ENCODE measurements at regions not wholly inside any gene's neighbourhood (a gene's known extent, or its start where the extent isn't known, plus 50 kb on each side); places are given as distances from the start of the nearest gene placed in this dataset.

- TF ChIP-seq, protein P1, sequence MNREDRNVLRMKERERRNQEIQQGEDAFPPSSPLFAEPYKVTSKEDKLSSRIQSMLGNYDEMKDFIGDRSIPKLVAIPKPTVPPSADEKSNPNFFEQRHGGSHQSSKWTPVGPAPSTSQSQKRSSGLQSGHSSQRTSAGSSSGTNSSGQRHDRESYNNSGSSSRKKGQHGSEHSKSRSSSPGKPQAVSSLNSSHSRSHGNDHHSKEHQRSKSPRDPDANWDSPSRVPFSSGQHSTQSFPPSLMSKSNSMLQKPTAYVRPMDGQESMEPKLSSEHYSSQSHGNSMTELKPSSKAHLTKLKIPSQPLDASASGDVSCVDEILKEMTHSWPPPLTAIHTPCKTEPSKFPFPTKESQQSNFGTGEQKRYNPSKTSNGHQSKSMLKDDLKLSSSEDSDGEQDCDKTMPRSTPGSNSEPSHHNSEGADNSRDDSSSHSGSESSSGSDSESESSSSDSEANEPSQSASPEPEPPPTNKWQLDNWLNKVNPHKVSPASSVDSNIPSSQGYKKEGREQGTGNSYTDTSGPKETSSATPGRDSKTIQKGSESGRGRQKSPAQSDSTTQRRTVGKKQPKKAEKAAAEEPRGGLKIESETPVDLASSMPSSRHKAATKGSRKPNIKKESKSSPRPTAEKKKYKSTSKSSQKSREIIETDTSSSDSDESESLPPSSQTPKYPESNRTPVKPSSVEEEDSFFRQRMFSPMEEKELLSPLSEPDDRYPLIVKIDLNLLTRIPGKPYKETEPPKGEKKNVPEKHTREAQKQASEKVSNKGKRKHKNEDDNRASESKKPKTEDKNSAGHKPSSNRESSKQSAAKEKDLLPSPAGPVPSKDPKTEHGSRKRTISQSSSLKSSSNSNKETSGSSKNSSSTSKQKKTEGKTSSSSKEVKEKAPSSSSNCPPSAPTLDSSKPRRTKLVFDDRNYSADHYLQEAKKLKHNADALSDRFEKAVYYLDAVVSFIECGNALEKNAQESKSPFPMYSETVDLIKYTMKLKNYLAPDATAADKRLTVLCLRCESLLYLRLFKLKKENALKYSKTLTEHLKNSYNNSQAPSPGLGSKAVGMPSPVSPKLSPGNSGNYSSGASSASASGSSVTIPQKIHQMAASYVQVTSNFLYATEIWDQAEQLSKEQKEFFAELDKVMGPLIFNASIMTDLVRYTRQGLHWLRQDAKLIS (CRISPR knock-in tag; IDR thresholded peaks at IDR 0.05; ENCODE audit: borderline replicate concordance) = no peak
- TF ChIP-seq, protein P2, sequence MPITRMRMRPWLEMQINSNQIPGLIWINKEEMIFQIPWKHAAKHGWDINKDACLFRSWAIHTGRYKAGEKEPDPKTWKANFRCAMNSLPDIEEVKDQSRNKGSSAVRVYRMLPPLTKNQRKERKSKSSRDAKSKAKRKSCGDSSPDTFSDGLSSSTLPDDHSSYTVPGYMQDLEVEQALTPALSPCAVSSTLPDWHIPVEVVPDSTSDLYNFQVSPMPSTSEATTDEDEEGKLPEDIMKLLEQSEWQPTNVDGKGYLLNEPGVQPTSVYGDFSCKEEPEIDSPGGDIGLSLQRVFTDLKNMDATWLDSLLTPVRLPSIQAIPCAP (CRISPR knock-in tag; IDR thresholded peaks at IDR 0.05) = no peak
- TF ChIP-seq TP53 (CRISPR knock-in tag; IDR thresholded peaks at IDR 0.05) = no peak
- TF ChIP-seq ESRRA (CRISPR knock-in tag; IDR thresholded peaks at IDR 0.05; ENCODE audit: borderline replicate concordance) = no peak
- TF ChIP-seq FOXK1 (CRISPR knock-in tag; IDR thresholded peaks at IDR 0.05) = no peak
- TF ChIP-seq JAZF1 (CRISPR knock-in tag; IDR thresholded peaks at IDR 0.05) = no peak
- TF ChIP-seq, protein P3, sequence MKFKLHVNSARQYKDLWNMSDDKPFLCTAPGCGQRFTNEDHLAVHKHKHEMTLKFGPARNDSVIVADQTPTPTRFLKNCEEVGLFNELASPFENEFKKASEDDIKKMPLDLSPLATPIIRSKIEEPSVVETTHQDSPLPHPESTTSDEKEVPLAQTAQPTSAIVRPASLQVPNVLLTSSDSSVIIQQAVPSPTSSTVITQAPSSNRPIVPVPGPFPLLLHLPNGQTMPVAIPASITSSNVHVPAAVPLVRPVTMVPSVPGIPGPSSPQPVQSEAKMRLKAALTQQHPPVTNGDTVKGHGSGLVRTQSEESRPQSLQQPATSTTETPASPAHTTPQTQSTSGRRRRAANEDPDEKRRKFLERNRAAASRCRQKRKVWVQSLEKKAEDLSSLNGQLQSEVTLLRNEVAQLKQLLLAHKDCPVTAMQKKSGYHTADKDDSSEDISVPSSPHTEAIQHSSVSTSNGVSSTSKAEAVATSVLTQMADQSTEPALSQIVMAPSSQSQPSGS (CRISPR knock-in tag; IDR thresholded peaks at IDR 0.05; ENCODE audit: borderline replicate concordance, low read depth) = no peak
- no peak for TF ChIP-seq E2F1 (CRISPR knock-in tag; IDR thresholded peaks at IDR 0.05)
- no peak for TF ChIP-seq NR1H2 (CRISPR knock-in tag; IDR thresholded peaks at IDR 0.05)
- no peak for TF ChIP-seq KAT7 (CRISPR knock-in tag; IDR thresholded peaks at IDR 0.05; ENCODE audit: borderline replicate concordance)
- no peak for TF ChIP-seq ZNF281 (CRISPR knock-in tag; IDR thresholded peaks at IDR 0.05)
Measured at GRCh38 chr2:55776479-55776878, 82.8 kb upstream of the PNPT1 start (continued).

DNA sequence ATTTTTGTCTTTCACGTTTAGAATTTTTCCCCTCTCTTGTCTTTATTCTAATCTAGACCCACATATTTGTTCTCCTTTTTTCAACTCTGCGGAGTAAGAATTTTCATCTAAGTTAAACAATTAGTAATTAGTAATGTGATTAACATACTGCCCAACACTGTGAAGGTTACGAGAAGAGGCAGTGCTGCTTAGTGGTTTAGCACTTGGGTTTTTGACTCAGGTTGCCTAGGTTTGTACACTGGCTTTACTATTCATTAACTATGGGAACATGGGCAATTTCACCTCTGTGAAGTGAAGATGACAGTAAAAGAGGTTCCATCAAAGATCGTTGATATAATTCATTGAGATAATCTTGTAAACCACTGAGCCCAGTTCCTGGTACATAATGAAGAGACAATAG lies 82.2 kb upstream of the PNPT1 start:
- no peak for ATAC-seq
- ChIA-PET CTCF (no interaction called here), POLR2A (no interaction called here)
- Mint-ChIP-seq H3K27me3 (ENCODE audit: low read depth) (no peaks in the 10 kb centered on the region; the same call in 1 of the 2 replicates), H3K4me1 (peaks cover 4% of the 10 kb centered on the region), H3K36me3 (peaks cover 8% of the 10 kb centered on the region), H3K9me3 (peaks cover 12% of the 10 kb centered on the region), H3K27ac (no peak overlapping the region), H3K4me3 (no peak overlapping the region)
- no peak for DNase-seq (ENCODE audit: low spot score)
- TF ChIP-seq FOXK1 (CRISPR knock-in tag; IDR thresholded peaks at IDR 0.05) (no peak), ZNF423 (CRISPR knock-in tag; IDR thresholded peaks at IDR 0.05) (no peak), USF1 (CRISPR knock-in tag; IDR thresholded peaks at IDR 0.05) (no peak), CREB1 (CRISPR knock-in tag; IDR thresholded peaks at IDR 0.05) (no peak), ZNF263 (CRISPR knock-in tag; IDR thresholded peaks at IDR 0.05; ENCODE audit: low read depth) (no peak), ESRRA (CRISPR knock-in tag; IDR thresholded peaks at IDR 0.05; ENCODE audit: borderline replicate concordance) (no peak), FOXP1 (CRISPR knock-in tag; IDR thresholded peaks at IDR 0.05; ENCODE audit: borderline replicate concordance) (no peak), OVOL2 (CRISPR knock-in tag; IDR thresholded peaks at IDR 0.05; ENCODE audit: borderline replicate concordance) (no peak), TCF7 (CRISPR knock-in tag; IDR thresholded peaks at IDR 0.05; ENCODE audit: low read depth) (no peak), ZNF396 (CRISPR knock-in tag; IDR thresholded peaks at IDR 0.05; ENCODE audit: borderline replicate concordance) (no peak), CREM (CRISPR knock-in tag; IDR thresholded peaks at IDR 0.05) (no peak)
- TF ChIP-seq, protein P2 (CRISPR knock-in tag; IDR thresholded peaks at IDR 0.05) = no peak
- TF ChIP-seq, protein P4, sequence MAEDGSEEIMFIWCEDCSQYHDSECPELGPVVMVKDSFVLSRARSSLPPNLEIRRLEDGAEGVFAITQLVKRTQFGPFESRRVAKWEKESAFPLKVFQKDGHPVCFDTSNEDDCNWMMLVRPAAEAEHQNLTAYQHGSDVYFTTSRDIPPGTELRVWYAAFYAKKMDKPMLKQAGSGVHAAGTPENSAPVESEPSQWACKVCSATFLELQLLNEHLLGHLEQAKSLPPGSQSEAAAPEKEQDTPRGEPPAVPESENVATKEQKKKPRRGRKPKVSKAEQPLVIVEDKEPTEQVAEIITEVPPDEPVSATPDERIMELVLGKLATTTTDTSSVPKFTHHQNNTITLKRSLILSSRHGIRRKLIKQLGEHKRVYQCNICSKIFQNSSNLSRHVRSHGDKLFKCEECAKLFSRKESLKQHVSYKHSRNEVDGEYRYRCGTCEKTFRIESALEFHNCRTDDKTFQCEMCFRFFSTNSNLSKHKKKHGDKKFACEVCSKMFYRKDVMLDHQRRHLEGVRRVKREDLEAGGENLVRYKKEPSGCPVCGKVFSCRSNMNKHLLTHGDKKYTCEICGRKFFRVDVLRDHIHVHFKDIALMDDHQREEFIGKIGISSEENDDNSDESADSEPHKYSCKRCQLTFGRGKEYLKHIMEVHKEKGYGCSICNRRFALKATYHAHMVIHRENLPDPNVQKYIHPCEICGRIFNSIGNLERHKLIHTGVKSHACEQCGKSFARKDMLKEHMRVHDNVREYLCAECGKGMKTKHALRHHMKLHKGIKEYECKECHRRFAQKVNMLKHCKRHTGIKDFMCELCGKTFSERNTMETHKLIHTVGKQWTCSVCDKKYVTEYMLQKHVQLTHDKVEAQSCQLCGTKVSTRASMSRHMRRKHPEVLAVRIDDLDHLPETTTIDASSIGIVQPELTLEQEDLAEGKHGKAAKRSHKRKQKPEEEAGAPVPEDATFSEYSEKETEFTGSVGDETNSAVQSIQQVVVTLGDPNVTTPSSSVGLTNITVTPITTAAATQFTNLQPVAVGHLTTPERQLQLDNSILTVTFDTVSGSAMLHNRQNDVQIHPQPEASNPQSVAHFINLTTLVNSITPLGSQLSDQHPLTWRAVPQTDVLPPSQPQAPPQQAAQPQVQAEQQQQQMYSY (CRISPR knock-in tag; IDR thresholded peaks at IDR 0.05) = no peak
